Mesendoderm (in vitro differentiated cells): ENCODE measurements at regions not wholly inside any gene's neighbourhood (a gene's known extent, or its start where the extent isn't known, plus 50 kb on each side); places are given as distances from the start of the nearest gene placed in this dataset.

ENCODE experiments used
- DNase-seq: peaks from one replicate; pipeline ENCODE4 v3.0.0; 2013
- H2AK5ac ChIP-seq: 2 replicates; pipeline ENCODE4 v1.6.1; 2013; ENCODE audit warnings: low read length, inconsistent platforms
- H2BK120ac ChIP-seq: 2 replicates; pipeline ENCODE4 v1.6.1; 2013; ENCODE audit warnings: low read depth, mild to moderate bottlenecking, low read length, moderate library complexity, mixed read lengths
- H2BK15ac ChIP-seq: replicated peaks from 2 replicates; pipeline ENCODE4 v1.6.1; 2013; ENCODE audit warnings: low read depth, mild to moderate bottlenecking, moderate library complexity
- H2BK5ac ChIP-seq: 2 replicates; pipeline ENCODE4 v1.6.1; 2013; ENCODE audit warnings: low read length, inconsistent platforms
- H3K18ac ChIP-seq: 2 replicates; pipeline ENCODE4 v1.6.1; 2013; ENCODE audit warnings: mild to moderate bottlenecking, low read length, mixed read lengths
- H3K23ac ChIP-seq: one replicate; pipeline ENCODE4 v1.6.1; 2013; ENCODE audit warnings: low read length
- H3K27ac ChIP-seq: 2 replicates; pipeline ENCODE4 v1.5.1; 2013; ENCODE audit warnings: low read depth, mild to moderate bottlenecking, inconsistent platforms, low read length, moderate library complexity
- H3K27me3 ChIP-seq: 2 replicates; pipeline ENCODE4 v1.6.1; 2013; ENCODE audit warnings: low read length, control low read depth, mild to moderate bottlenecking, inconsistent platforms; ENCODE audit not compliant: insufficient read depth, poor library complexity
- H3K36me3 ChIP-seq: 2 replicates; pipeline ENCODE4 v1.6.1; 2013; ENCODE audit warnings: low read length, inconsistent platforms; ENCODE audit not compliant: control insufficient read depth, insufficient read depth
- H3K4ac ChIP-seq: one replicate; pipeline ENCODE4 v1.6.1; 2013; ENCODE audit warnings: low read depth, mild to moderate bottlenecking, low read length, moderate library complexity
- H3K4me1 ChIP-seq: 2 replicates; pipeline ENCODE4 v1.6.1; 2013; ENCODE audit warnings: low read depth, low read length, inconsistent platforms; ENCODE audit not compliant: control insufficient read depth
- H3K4me2 ChIP-seq: 2 replicates; pipeline ENCODE4 v1.6.1; 2013; ENCODE audit warnings: low read length
- H3K4me3 ChIP-seq: 2 replicates; pipeline ENCODE4 v1.5.1; 2013; ENCODE audit warnings: mild to moderate bottlenecking, low read length
- H3K56ac ChIP-seq: one replicate; pipeline ENCODE4 v1.6.1; 2013; ENCODE audit warnings: low read length
- H3K79me1 ChIP-seq: 2 replicates; pipeline ENCODE4 v1.6.1; 2013; ENCODE audit warnings: low read length, inconsistent platforms
- H3K79me2 ChIP-seq: 2 replicates; pipeline ENCODE4 v1.6.1; 2013; ENCODE audit warnings: mild to moderate bottlenecking, low read length; ENCODE audit not compliant: control insufficient read depth, insufficient read depth
- H3K9ac ChIP-seq: 2 replicates; pipeline ENCODE4 v1.6.1; 2013; ENCODE audit warnings: low read length, inconsistent platforms
- H4K5ac ChIP-seq: one replicate; pipeline ENCODE4 v1.6.1; 2013; ENCODE audit warnings: low read length
- H4K8ac ChIP-seq: one replicate; pipeline ENCODE4 v1.6.1; 2013; ENCODE audit warnings: low read depth, mild to moderate bottlenecking, control low read depth, low read length, moderate library complexity
- WGBS: extraction: QIAGEN DNeasy Blood & Tissue Kit; methylation state at CpG from one replicate; pipeline ENCODE4 v1.1.7; 2013; ENCODE audit warnings: low lambda C conversion rate, missing lambda C conversion rate; ENCODE audit not compliant: insufficient coverage; ENCODE audit errors: extremely low coverage; 5-methylcytosine and 5-hydroxymethylcytosine counted together

GRCh38 chr1:221039616-221040015 is 160.4 kb downstream of the HLX start:
- Histone ChIP-seq H4K8ac (no peak overlapping the region), H3K18ac (no peak overlapping the region), H2AK5ac (no peak overlapping the region), H3K4me1 (no peaks in the 10 kb centered on the region), H3K27me3 (no peaks in the 10 kb centered on the region), H2BK5ac (no peak overlapping the region), H3K36me3 (no peaks in the 10 kb centered on the region), H3K4me2 (no peak overlapping the region), H3K4ac (no peak overlapping the region), H3K56ac (no peak overlapping the region), H3K27ac (no peak overlapping the region), H2BK15ac (no peak overlapping the region), H4K5ac (no peak overlapping the region), H2BK120ac (no peak overlapping the region), H3K23ac (no peak overlapping the region), H3K79me2 (no peaks in the 10 kb centered on the region), H3K9ac (no peak overlapping the region), H3K79me1 (no peaks in the 10 kb centered on the region), H3K4me3 (no peak overlapping the region)
- no CpG with 5 or more reads among the region's 1 CpG for WGBS
- DNase-seq = peak; percentile 33

- H3K27ac ChIP-seq = no peak overlapping the region
- no peak overlapping the region for H2AK5ac ChIP-seq
- no peaks in the 10 kb centered on the region for H3K27me3 ChIP-seq
- H3K4me3 ChIP-seq = no peak overlapping the region
- no peaks in the 10 kb centered on the region for H3K36me3 ChIP-seq
- H2BK5ac ChIP-seq = no peak overlapping the region
- no peaks in the 10 kb centered on the region for H3K79me2 ChIP-seq
- H3K79me1 ChIP-seq = no peaks in the 10 kb centered on the region
- no peak overlapping the region for H3K4me2 ChIP-seq
- no peak overlapping the region for H3K4ac ChIP-seq
- no peak overlapping the region for H3K23ac ChIP-seq
- no peak overlapping the region for H2BK120ac ChIP-seq
- no peak for DNase-seq
- no peak overlapping the region for H2BK15ac ChIP-seq
- WGBS = no CpG with 5 or more reads among the region's 1 CpG
- H3K4me1 ChIP-seq = no peaks in the 10 kb centered on the region
- H4K5ac ChIP-seq = no peak overlapping the region
- H3K9ac ChIP-seq = no peak overlapping the region
- H4K8ac ChIP-seq = no peak overlapping the region
- no peak overlapping the region for H3K18ac ChIP-seq
- H3K56ac ChIP-seq = no peak overlapping the region
Measured at GRCh38 chr1:221040101-221040500, 160.9 kb downstream of the HLX start.

GRCh38 chr1:221040691-221041285 is 161.5 kb downstream of the HLX start:
- no peak overlapping the region for H3K4ac ChIP-seq
- H3K27me3 ChIP-seq = no peaks in the 10 kb centered on the region
- peak; percentile 23 for DNase-seq
- no peak overlapping the region for H3K18ac ChIP-seq
- no peak overlapping the region for H4K8ac ChIP-seq
- H3K23ac ChIP-seq = no peak overlapping the region
- H3K56ac ChIP-seq = no peak overlapping the region
- H3K9ac ChIP-seq = no peak overlapping the region
- no peak overlapping the region for H3K4me3 ChIP-seq
- H3K4me1 ChIP-seq = no peaks in the 10 kb centered on the region
- H2BK15ac ChIP-seq = no peak overlapping the region
- H3K4me2 ChIP-seq = no peak overlapping the region
- H2AK5ac ChIP-seq = no peak overlapping the region
- H3K79me2 ChIP-seq = no peaks in the 10 kb centered on the region
- H3K79me1 ChIP-seq = no peaks in the 10 kb centered on the region
- no CpG with 5 or more reads among the region's 2 CpGs for WGBS
- no peak overlapping the region for H2BK5ac ChIP-seq
- no peak overlapping the region for H3K27ac ChIP-seq
- no peaks in the 10 kb centered on the region for H3K36me3 ChIP-seq
- H2BK120ac ChIP-seq = no peak overlapping the region
- no peak overlapping the region for H4K5ac ChIP-seq

- H4K8ac ChIP-seq = no peak overlapping the region
- no peak overlapping the region for H3K56ac ChIP-seq
- H3K36me3 ChIP-seq = no peaks in the 10 kb centered on the region
- H3K79me1 ChIP-seq = no peaks in the 10 kb centered on the region
- no peak for DNase-seq
- no peak overlapping the region for H2BK15ac ChIP-seq
- H3K18ac ChIP-seq = no peak overlapping the region
- no peak overlapping the region for H3K9ac ChIP-seq
- H3K79me2 ChIP-seq = no peaks in the 10 kb centered on the region
- no peak overlapping the region for H2BK120ac ChIP-seq
- H3K4me3 ChIP-seq = no peak overlapping the region
- H4K5ac ChIP-seq = no peak overlapping the region
- H3K27me3 ChIP-seq = no peaks in the 10 kb centered on the region
- no peak overlapping the region for H3K23ac ChIP-seq
- H3K27ac ChIP-seq = no peak overlapping the region
- H3K4me1 ChIP-seq = no peaks in the 10 kb centered on the region
- H2BK5ac ChIP-seq = no peak overlapping the region
- no peak overlapping the region for H3K4ac ChIP-seq
- no peak overlapping the region for H3K4me2 ChIP-seq
- no peak overlapping the region for H2AK5ac ChIP-seq
Measured at GRCh38 chr1:221044538-221044937, 165.3 kb downstream of the HLX start.

GRCh38 chr1:221045151-221045550 is 165.9 kb downstream of the HLX start:
- no peak overlapping the region for H3K56ac ChIP-seq
- H3K4ac ChIP-seq = no peak overlapping the region
- H3K4me3 ChIP-seq = no peak overlapping the region
- H3K9ac ChIP-seq = no peak overlapping the region
- no peak overlapping the region for H4K8ac ChIP-seq
- no peak for DNase-seq
- no peak overlapping the region for H2BK15ac ChIP-seq
- no peak overlapping the region for H2BK120ac ChIP-seq
- H3K23ac ChIP-seq = no peak overlapping the region
- no peak overlapping the region for H3K4me2 ChIP-seq
- no peaks in the 10 kb centered on the region for H3K4me1 ChIP-seq
- no peak overlapping the region for H2AK5ac ChIP-seq
- H3K79me2 ChIP-seq = no peaks in the 10 kb centered on the region
- WGBS = no CpG with 5 or more reads among the region's 3 CpGs
- H3K27me3 ChIP-seq = no peaks in the 10 kb centered on the region
- H2BK5ac ChIP-seq = no peak overlapping the region
- no peak overlapping the region for H4K5ac ChIP-seq
- no peaks in the 10 kb centered on the region for H3K79me1 ChIP-seq
- no peaks in the 10 kb centered on the region for H3K36me3 ChIP-seq
- no peak overlapping the region for H3K18ac ChIP-seq
- no peak overlapping the region for H3K27ac ChIP-seq
